ENCODE measurements at regions not wholly inside any gene's neighbourhood (a gene's known extent, or its start where the extent isn't known, plus 50 kb on each side); places are given as distances from the start of the nearest gene placed in this dataset.
"Not testable (repeated sequence)": the region's sequence is repeated elsewhere in the genome, so short reads cannot be mapped to it uniquely, and the experiment has no call there.

- TF ChIP-seq POLR2A (IDR thresholded peaks at IDR 0.05; ENCODE audit: low read depth); CTCF (IDR thresholded peaks at IDR 0.05): not testable (repeated sequence)
Measured at GRCh38 chr18:76267423-76267822, 227.6 kb downstream of the ZNF516 start.
